A549 (cell line): ENCODE measurements at regions not wholly inside any gene's neighbourhood (a gene's known extent, or its start where the extent isn't known, plus 50 kb on each side); places are given as distances from the start of the nearest gene placed in this dataset.

Experiments
- CBX8 ChIP-seq: fragments of 200-600 bp; sonication (generic); IDR thresholded peaks from 2 replicates; pipeline ENCODE4 v1.6.1; 2016
- MYC ChIP-seq: IDR thresholded peaks from 2 replicates; pipeline ENCODE4 v1.6.1; 2012; ENCODE audit warnings: mild to moderate bottlenecking, inconsistent platforms, low read length, improper control_type of control experiment, borderline replicate concordance
- NR3C1 ChIP-seq: fragments of >200 bp; sonication (Bioruptor Twin); formaldehyde crosslinking; IDR thresholded peaks from 3 replicates; pipeline ENCODE4 v1.6.1; 2017
- POLR2A ChIP-seq: IDR thresholded peaks from 2 replicates; pipeline ENCODE4 v1.6.1; 2012; ENCODE audit warnings: mild to moderate bottlenecking, low read length
- POLR2AphosphoS2 ChIP-seq: conservative IDR thresholded peaks from 2 replicates; pipeline ENCODE4 v1.6.1; 2012; ENCODE audit warnings: low read length, improper control_type of control experiment, inconsistent platforms
- TF ChIP-seq, protein P1 (sequence below): fragments of >200 bp; sonication (Bioruptor Twin); formaldehyde crosslinking; IDR thresholded peaks from 3 replicates; pipeline ENCODE4 v1.5.1; 2016

- no peak for TF ChIP-seq NR3C1
- TF ChIP-seq, protein P1, sequence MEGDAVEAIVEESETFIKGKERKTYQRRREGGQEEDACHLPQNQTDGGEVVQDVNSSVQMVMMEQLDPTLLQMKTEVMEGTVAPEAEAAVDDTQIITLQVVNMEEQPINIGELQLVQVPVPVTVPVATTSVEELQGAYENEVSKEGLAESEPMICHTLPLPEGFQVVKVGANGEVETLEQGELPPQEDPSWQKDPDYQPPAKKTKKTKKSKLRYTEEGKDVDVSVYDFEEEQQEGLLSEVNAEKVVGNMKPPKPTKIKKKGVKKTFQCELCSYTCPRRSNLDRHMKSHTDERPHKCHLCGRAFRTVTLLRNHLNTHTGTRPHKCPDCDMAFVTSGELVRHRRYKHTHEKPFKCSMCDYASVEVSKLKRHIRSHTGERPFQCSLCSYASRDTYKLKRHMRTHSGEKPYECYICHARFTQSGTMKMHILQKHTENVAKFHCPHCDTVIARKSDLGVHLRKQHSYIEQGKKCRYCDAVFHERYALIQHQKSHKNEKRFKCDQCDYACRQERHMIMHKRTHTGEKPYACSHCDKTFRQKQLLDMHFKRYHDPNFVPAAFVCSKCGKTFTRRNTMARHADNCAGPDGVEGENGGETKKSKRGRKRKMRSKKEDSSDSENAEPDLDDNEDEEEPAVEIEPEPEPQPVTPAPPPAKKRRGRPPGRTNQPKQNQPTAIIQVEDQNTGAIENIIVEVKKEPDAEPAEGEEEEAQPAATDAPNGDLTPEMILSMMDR, result no peak
- TF ChIP-seq MYC, result no peak
- TF ChIP-seq POLR2A, result no peak
- no peak for TF ChIP-seq CBX8
- no peak for TF ChIP-seq POLR2AphosphoS2
Observed at GRCh38 chr7:106459397-106460072, 174.8 kb upstream of the NAMPT start.
